ENCODE measurements at regions not wholly inside any gene's neighbourhood (a gene's known extent, or its start where the extent isn't known, plus 50 kb on each side); places are given as distances from the start of the nearest gene placed in this dataset.

- TF ChIP-seq ZFP1 (CRISPR knock-in tag; IDR thresholded peaks at IDR 0.05): no peak
- no peak for TF ChIP-seq ZNF317 (CRISPR knock-in tag; IDR thresholded peaks at IDR 0.05)
These were observed 249.7 kb downstream of the GLI2 start for GRCh38 chr2:120985174-120985996.

Measured in HepG2 (cell line).